Kidney epithelial cell (primary cell): ENCODE measurements at regions not wholly inside any gene's neighbourhood (a gene's known extent, or its start where the extent isn't known, plus 50 kb on each side); places are given as distances from the start of the nearest gene placed in this dataset.

Experiments
- DNase-seq: peaks from one replicate; pipeline ENCODE4 v3.0.0-alpha.2; 2010; ENCODE audit warnings: low read depth
- H3K27me3 ChIP-seq: 2 replicates; pipeline ENCODE4 v1.6.0; 2011; ENCODE audit warnings: low read length; ENCODE audit not compliant: control insufficient read depth, insufficient read depth
- H3K36me3 ChIP-seq: 2 replicates; pipeline ENCODE4 v1.5.1; 2011; ENCODE audit warnings: low read length; ENCODE audit not compliant: control insufficient read depth, insufficient read depth
- H3K4me3 ChIP-seq: 2 replicates; pipeline ENCODE4 v1.5.1; 2011; ENCODE audit warnings: low read depth, mild to moderate bottlenecking, control low read depth, low read length
- TF ChIP-seq, protein P1 (sequence below): IDR thresholded peaks from 2 replicates; pipeline ENCODE4 v1.5.1; 2011; ENCODE audit warnings: mild to moderate bottlenecking, moderate library complexity, low read length, control low read depth, inconsistent platforms; ENCODE audit not compliant: insufficient read depth, poor library complexity, severe bottlenecking

DNA sequence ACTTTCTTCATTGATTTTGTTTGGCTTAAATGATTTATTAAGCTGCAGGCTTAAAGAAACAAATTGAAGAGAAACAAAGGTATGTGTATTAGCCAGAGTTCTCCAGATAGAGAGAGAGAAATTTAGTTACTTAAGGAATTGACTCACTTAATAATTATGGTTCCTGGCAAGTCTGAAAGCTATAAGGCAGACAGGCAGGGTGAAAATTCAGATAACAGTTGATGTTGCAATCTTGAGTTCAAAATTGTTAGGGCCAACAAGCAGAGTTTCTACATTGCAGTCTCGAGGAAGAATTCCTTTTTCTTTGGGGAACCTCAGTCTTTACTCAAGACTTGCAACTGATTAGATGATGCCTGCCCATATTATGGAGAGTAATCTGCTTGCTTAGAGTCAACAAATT lies 593.5 kb downstream of the ADCYAP1 start:
- TF ChIP-seq, protein P1, sequence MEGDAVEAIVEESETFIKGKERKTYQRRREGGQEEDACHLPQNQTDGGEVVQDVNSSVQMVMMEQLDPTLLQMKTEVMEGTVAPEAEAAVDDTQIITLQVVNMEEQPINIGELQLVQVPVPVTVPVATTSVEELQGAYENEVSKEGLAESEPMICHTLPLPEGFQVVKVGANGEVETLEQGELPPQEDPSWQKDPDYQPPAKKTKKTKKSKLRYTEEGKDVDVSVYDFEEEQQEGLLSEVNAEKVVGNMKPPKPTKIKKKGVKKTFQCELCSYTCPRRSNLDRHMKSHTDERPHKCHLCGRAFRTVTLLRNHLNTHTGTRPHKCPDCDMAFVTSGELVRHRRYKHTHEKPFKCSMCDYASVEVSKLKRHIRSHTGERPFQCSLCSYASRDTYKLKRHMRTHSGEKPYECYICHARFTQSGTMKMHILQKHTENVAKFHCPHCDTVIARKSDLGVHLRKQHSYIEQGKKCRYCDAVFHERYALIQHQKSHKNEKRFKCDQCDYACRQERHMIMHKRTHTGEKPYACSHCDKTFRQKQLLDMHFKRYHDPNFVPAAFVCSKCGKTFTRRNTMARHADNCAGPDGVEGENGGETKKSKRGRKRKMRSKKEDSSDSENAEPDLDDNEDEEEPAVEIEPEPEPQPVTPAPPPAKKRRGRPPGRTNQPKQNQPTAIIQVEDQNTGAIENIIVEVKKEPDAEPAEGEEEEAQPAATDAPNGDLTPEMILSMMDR, result no peak
- DNase-seq, result no peak

GRCh38 chr18:1499265-1499664 lies 594.6 kb downstream of the ADCYAP1 start:
- Histone ChIP-seq H3K27me3 (no peaks in the 10 kb centered on the region), H3K4me3 (no peak overlapping the region), H3K36me3 (no peaks in the 10 kb centered on the region)
- DNase-seq, result no peak
- TF ChIP-seq, protein P1, result no peak

More for the DNA sequence above, 593.5 kb downstream of the ADCYAP1 start:
- no peaks in the 10 kb centered on the region for H3K36me3 ChIP-seq
- no peak overlapping the region for H3K4me3 ChIP-seq
- H3K27me3 ChIP-seq, result no peaks in the 10 kb centered on the region

GRCh38 chr18:1503847-1504246 lies 599.2 kb downstream of the ADCYAP1 start:
- TF ChIP-seq, protein P1, result no peak
- H3K4me3 ChIP-seq, result no peak overlapping the region
- no peaks in the 10 kb centered on the region for H3K36me3 ChIP-seq
- no peak for DNase-seq
- no peaks in the 10 kb centered on the region for H3K27me3 ChIP-seq

- no peak for DNase-seq
Measured at GRCh38 chr18:1505856-1506255, 601.2 kb downstream of the ADCYAP1 start.

DNA sequence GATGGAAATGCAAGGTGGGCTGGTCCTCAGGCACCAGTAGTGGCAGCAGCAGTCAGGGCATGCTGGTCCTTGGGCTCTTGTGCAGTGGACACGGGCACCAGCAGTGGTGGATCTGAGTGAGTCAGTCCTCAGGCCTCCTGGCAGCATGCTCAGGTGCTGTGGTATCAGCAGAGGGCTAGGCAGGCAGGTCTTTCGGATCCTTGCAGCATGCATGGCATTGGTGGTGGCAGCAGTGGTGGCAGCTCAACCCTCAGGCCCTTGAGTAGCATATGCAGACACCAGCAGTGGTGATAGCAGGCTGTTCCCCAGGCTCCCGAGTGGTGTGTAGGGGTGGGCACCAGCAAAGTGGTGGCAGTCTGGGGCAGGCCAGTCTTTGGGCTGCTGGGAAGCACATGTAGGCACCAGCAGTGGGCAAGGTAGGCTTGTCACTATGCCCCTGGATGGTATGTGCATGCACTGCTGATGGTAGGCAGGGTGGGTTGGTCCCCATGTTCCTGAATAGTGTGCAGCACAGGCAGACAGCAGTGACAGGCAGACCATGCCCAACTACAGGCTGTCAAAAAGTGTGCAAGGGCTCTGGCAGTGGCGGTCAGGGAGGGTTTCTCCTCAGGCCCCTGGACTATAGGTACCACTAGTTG lies 606.0 kb downstream of the ADCYAP1 start:
- H3K4me3 ChIP-seq, result no peak overlapping the region
- DNase-seq, result no peak
- H3K36me3 ChIP-seq, result no peaks in the 10 kb centered on the region
- H3K27me3 ChIP-seq, result no peaks in the 10 kb centered on the region
- TF ChIP-seq, protein P1, result no peak

More at GRCh38 chr18:1505856-1506255, 601.2 kb downstream of the ADCYAP1 start:
- Histone ChIP-seq H3K27me3 (no peaks in the 10 kb centered on the region), H3K4me3 (no peak overlapping the region), H3K36me3 (no peaks in the 10 kb centered on the region)
- TF ChIP-seq, protein P1, result no peak

- TF ChIP-seq, protein P1, result no peak
- H3K4me3 ChIP-seq, result no peak overlapping the region
- no peak for DNase-seq
- no peaks in the 10 kb centered on the region for H3K36me3 ChIP-seq
- H3K27me3 ChIP-seq, result no peaks in the 10 kb centered on the region
Measured at GRCh38 chr18:1511619-1512311, 607.1 kb downstream of the ADCYAP1 start.
